NCI-H146 treated with DMSO at 0.1 percent for 48 hours (cell line): ENCODE measurements at regions not wholly inside any gene's neighbourhood (a gene's known extent, or its start where the extent isn't known, plus 50 kb on each side); places are given as distances from the start of the nearest gene placed in this dataset.
A peak's percentile ranks its signal among the peaks of the same experiment; 100 is the strongest.

Experiments
- DNase-seq: peaks from one replicate; lab custom pipeline; 2025; ENCODE audit not compliant: unreplicated experiment; lab: John Stamatoyannopoulos, UW

- DNase-seq: peak; percentile 62
Observed at GRCh38 chr5:66306105-66306843, 162.2 kb downstream of the SREK1 start.

- peak; percentile 60 for DNase-seq
Observed at GRCh38 chr5:66306844-66307315, 162.8 kb downstream of the SREK1 start.

- peak; percentile 74 for DNase-seq
Observed at GRCh38 chr5:66307647-66308241, 163.6 kb downstream of the SREK1 start.

DNA sequence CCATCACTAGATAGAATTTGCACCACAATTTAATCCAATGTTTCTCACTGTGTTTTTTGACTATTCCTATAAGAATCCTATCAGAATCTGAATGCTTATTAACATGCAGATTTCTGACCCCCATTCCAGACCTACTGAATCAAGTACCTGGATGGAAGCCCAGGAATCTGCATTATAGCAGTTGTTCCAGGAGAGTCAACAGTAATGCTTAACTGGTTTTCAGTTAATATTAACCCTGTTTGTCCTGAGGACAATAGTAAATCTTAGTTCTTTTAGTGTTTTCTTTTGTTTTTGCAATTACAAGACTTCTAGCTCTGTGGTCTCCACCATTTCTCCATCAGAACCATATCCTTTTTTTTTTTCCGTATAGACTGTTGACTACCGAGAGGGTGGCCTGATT is 168.2 kb downstream of the SREK1 start:
- DNase-seq: no peak

GRCh38 chr5:66315784-66316183 is 171.7 kb downstream of the SREK1 start:
- DNase-seq: no peak

DNA sequence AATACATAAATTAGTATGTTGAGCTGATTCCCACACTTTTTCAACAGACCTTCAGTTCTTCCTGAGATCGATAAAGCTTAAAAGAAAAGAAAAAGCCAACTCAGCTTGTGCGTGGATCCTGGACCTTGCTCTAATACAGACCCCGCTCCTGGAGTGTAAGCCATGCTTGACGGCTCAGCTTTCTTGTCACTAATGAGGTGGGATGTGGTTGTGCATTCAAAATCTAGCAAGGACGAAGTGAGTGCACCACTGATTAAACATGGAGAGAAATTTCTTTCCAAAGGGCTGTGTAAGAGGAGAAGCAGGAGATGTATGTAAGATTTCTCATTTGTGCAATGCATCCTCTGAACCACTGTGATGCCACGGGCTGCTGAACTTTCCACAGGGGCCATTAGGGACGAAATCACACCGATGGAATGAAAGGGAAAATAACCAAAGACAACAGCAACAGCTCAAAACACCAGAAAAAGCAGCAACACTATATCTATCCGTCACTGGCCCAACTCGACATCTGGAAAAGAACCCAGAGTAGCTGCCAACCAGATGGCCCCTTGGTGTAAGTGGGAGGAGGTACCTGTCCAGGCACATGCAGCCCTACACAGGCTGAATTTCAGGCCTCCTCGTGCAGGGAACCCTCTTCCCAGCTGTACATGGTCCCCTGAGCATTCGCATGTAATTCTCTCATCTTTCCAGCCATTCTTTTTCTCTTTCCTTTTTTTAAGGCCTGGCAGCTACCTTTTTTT is 178.9 kb downstream of the SREK1 start:
- DNase-seq: no peak

- peak; percentile 38 for DNase-seq
Observed at GRCh38 chr5:66323529-66323895, 179.4 kb downstream of the SREK1 start.

GRCh38 chr5:66324357-66324756 is 180.3 kb downstream of the SREK1 start:
- no peak for DNase-seq

DNA sequence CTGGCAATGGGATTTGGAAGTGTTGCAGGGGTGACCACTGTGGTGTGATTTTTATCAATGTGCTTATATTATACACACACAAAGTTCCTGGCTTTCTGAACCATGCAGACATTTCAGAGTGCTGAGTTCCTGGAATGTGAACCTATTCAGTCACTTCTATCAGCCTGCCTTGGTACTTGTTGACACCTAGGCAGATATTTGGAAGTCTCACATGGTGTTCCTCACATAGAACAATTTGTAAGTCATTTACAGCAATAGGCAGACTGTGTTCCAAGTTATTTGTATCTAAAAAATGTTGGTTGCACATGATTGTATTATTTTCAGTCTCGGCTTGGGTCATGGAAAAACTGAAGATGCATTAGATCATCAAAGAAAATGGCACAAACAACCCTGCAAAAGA is 182.2 kb downstream of the SREK1 start:
- no peak for DNase-seq

DNA sequence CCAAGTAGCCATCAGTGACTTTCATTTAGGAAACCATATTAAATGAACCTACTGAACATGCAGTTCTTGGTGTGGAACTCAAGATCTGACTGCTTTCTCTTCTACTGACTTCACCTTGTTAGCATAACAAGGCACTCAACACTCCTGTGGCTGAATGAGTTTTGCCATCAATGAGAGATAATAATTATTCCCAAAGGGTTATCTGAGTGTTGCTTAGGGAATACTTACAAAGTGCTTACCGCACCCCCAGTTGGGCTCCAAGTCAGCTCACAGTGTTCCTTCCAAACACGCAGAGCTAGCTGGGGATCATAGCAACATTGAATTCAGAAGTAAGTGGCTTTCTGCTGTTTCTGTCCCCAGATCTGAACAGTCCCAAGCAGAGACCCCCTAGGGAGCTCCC is 182.9 kb downstream of the SREK1 start:
- no peak for DNase-seq

DNA sequence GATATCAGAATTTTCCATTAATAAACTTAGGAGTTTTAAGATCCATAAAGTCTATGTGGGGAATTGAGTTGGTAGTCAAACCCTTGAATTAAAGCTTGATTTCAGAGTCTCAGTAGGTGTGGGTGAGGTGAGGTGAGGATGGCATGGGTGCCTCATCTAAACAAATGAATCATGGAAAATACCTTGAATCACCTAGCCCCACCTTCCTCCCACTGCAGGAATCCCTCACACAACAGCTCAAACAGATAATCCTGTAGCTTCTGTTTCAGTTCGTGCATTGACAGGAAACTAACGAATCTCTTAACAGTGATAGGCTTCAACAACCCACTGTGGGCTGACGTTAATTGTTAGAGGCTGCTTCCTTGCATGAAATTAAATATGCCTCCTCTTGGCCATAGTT is 185.0 kb downstream of the SREK1 start:
- DNase-seq: no peak

DNA sequence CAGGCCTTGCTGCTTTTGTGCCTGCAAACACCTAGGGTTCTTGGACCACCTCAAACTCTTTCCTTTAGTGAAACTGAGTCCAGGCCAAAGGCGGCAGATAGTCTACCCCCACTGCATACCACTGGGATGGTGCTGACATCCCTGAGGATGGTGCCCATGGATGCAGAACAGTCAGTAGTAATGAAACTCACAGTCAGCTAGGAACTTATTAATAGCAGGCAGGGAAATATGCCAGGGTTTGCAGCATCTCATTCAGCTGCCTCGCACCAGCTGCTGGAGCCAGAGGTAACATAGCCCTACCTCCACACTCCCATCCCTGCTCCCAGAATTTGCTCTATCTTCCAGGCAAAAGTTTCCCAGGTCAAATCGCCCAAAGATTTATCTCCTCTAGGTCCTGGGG is 189.1 kb downstream of the SREK1 start:
- DNase-seq: no peak

- DNase-seq: peak; percentile 64
Observed at GRCh38 chr5:66337626-66338226, 193.6 kb downstream of the SREK1 start.

- DNase-seq: no peak
Observed at GRCh38 chr5:66338828-66339227, 194.7 kb downstream of the SREK1 start.

DNA sequence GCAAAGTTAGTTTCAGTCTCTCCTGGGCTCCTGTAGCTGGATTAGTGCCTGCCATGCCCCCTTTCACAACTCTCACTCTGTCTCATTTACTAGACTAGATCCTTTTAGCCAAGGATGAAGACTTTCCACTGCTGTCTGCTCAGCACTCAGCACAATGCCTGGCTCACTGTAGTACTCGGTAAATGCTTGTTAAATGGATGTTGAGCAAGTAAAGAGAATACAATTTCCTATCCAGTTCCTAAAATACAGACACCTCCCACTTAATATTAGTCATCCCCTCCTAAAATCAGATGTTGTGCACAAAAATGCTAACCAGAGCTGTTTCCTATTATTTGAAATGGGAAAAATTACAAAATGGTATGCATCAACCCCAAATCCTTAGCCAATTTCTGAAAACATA is 195.8 kb downstream of the SREK1 start:
- no peak for DNase-seq

GRCh38 chr5:66340786-66341185 is 196.7 kb downstream of the SREK1 start:
- DNase-seq: no peak

DNA sequence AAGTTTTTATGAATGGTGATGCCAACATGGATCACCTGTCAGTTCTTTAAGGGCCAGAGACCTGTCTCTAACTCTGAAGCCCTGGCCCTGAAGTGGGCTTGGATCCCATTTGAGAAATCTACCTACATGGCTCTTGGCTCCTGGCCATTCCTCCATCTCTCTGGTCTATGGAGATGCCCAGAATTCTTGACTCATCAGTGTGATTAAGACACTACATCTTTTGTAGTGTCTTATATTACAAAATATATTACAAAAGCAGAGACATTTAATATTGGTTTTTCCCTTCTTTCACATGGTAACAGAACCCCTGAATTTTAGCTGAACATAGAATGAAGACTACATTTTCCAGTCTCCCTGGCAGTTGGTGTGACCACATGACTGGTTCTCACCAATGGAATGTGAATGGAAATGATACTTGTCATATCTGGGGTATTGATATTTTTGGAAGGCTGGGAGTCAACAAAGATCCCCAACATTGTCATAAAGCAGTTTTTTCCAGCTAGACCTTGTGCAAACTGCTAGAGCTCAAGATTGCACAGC is 198.3 kb downstream of the SREK1 start:
- DNase-seq: no peak

DNA sequence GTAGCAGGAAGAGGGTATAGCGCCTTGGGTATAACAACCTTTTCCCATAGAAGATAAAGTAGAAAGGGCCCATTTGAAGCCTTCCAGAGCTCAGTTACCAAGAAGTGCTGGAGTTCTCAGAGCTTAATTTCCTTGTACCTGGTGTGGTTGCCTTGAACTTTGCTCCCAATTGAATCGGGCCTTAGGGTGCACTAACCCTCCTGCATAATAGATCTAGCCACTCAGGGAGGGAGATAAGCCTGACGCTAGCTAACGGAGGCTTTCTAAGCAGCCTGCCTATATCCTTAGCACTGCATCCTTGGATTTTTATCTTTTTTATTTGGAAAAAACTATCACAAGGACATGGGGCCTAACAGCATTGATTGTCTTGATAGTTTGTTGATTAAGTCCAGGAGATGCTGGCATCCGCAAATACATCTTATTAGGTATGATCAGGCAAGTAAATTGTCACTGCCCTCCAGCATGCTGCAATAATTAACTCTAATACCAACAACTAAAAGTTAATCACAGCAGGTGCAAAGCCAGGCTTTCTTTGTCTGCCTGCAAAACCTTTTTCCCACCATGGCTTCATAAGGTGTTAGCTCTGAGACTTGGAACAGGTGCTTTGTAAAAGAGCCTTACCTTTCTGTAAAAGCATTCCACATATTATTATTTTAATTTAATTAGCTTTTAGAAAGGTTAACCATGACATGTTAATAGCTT is 199.4 kb downstream of the SREK1 start:
- peak; percentile 66 for DNase-seq

- DNase-seq: peak; percentile 43
Observed at GRCh38 chr5:66344544-66344943, 200.4 kb downstream of the SREK1 start.

DNA sequence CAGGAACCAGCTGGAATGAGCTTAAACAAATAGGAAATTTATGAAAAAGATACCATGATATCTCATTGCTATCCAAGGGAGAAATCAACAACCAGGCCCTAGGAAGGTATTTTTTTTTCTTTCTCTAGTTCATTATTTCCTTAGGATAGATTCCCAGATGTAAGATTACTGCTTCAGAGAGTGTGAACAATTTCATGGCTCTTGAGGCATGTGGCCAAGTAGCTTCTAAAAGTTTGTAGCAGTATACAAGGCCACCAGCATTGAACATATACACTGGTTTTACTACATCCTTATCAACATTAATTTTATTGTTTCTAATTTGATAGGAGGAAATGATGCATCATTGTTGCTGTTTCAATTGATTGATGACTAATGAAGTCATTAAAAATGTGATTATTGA is 201.2 kb downstream of the SREK1 start:
- DNase-seq: no peak

DNA sequence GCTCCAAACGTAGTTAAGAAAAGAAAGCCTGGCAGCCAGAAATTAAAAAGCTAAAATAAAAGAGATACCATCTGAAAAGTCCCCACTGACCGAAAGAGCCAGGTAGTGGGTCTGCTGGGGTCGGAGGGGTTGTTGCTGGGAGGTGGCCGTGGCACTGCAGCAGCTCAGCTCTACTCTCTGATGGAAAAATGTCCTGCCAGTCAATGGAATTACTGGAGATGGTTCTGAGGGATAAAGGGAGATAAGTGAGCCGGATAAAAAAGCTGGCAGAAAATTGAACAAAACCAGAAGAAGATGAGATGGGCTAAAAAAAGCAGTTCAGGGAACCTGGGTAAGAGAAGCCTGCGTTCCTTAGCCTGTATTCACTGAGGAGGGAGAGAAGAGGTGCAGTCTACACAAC is 202.8 kb downstream of the SREK1 start:
- DNase-seq: no peak
